ENCODE measurements at regions not wholly inside any gene's neighbourhood (a gene's known extent, or its start where the extent isn't known, plus 50 kb on each side); places are given as distances from the start of the nearest gene placed in this dataset.
A peak's percentile ranks its signal among the peaks of the same experiment; 100 is the strongest.

GRCh38 chr3:84439476-84439875 lies 519.3 kb upstream of the CADM2 start:
- DNase-seq (ENCODE audit: low spot score) = no peak

DNA sequence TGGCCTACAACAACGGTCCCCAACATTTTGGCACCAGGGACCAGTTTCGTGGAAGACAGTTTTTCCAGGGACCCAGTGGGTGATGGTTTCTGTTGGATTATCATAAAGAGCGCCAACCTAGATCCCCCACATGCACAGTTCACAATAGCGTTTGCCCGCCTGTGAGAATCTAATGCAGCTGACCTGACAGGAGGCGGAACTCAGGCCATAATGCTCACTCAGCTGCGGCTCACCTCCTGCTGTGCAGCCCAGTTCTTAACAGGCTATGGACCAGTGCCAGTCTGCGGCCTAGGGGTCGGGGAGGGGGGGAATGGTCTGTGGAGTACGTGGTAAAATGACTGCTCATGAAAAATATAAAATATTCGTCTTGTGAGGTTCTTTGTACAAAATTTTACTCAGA lies 518.5 kb upstream of the CADM2 start:
- DNase-seq (ENCODE audit: low spot score) = no peak

- no peak for DNase-seq (ENCODE audit: low spot score)
Measured at GRCh38 chr3:84442533-84442932, 516.3 kb upstream of the CADM2 start.

DNA sequence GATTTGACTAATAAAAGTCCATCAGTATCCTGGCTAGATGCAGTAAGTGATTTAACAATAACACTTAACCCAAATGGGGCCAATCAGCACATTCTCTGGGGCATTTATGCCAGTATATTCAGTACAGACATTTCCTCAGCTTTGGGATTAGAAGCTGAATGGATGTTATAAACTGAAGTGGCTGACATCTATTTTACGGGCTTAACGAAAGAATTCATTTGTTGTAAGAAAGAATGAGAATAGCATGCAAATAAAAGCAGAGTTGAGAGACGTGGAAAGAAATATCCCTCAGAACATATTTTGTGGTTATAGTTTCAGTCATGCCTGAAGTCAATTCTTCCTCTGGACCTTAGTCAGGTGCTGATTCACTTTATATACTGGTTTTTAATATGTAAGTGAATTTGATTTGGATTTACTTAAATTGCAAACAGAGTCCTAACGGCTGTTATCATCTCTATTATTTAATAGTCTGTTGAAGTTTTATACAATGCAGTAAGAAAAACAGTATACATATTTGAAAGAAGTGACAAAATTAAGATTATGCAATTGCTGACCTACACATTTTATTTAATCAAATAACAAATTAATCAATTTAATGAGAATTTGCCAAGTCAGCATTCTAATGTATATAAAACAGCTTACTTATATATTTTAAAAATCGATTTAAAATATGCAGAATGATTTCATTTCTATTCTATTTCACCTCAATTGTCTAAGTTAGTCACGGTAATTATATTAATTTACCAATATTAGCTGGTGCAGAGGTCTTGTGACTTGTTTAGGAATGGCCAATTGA lies 513.9 kb upstream of the CADM2 start:
- DNase-seq (ENCODE audit: low spot score) = no peak

GRCh38 chr3:84487296-84487695 lies 471.5 kb upstream of the CADM2 start:
- DNase-seq (ENCODE audit: low spot score) = no peak

GRCh38 chr3:84504761-84505160 lies 454.0 kb upstream of the CADM2 start:
- no peak for DNase-seq (ENCODE audit: low spot score)

DNA sequence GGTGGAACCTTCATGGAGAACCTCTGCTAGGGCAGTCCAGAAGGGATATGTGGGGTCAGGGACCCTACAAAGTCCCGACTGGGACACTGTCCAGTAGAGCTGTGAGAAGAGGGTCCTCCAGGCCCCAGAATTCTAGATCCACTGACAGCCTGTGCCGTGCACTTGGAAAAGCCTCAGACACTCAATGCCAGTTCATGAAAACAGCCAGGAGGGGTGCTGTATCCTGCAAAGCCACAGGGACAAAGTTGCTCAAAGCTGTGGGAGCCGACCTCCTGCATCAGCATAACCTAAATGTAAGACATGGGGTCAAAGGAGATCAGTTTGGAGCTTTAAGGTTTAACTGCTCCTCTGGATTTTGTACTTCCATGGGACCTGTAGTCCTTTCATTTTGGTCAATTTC lies 448.8 kb upstream of the CADM2 start:
- no peak for DNase-seq (ENCODE audit: low spot score)

GRCh38 chr3:84522893-84523292 lies 435.9 kb upstream of the CADM2 start:
- DNase-seq (ENCODE audit: low spot score) = no peak

GRCh38 chr3:84536916-84537315 lies 421.9 kb upstream of the CADM2 start:
- no peak for DNase-seq (ENCODE audit: low spot score)

DNA sequence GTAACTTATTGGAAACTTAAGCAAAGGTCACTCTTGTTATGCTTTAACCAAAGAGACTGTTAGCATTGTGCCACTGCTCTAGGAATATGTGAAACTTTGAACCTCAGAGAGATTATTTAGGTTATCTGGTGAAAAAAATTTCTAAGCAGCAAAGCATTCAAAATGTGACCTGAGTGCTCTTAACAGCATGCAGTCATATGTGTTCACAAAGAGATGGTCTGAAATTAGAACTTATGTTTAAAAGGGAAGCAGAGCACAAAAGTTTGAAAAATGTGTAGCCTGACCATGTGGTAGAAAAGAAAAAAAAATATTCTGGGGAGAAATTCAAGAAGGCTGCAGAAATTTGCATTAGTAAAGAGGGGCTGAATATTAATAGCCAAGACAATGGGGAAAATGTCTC lies 420.2 kb upstream of the CADM2 start:
- no peak for DNase-seq (ENCODE audit: low spot score)

DNA sequence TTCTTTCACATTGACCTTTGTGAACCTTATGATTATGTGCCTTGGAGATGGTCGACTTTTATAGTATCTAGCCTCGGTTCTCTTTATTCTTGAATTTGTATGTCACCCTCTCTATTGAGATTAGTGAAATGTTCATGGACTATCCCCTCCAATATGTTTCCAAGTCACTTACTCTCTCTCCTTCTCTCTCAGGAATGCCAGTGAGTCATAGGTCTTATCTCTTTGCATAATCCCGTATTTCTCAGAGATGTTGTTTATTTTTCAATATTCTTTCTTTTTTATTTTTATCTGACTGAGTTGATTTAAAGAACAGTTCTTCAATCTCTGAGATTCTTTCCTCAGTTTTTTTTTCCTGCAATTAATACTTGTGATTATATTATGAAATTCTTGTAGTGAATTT lies 411.6 kb upstream of the CADM2 start:
- no peak for DNase-seq (ENCODE audit: low spot score)

- peak; percentile 42 for DNase-seq (ENCODE audit: low spot score)
Measured at GRCh38 chr3:84547971-84548970, 410.5 kb upstream of the CADM2 start.

DNA sequence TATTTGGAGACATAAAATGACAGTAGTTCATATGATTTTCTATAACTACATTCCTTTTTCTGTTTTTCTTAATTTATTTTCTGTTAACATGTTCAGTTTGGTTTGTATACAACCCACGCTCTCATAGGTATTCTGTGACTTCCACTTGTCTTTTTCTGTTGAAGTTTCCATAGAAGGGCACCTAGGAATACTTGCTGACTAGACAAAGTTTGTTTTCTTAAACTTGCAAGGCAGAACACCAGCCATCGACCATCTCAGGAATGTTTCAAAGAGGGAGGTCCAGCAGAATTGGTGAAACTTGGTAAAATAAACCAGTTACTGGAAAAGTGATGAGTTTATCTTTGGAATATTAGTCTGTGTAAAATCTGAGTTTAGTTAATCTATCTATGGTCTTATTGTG lies 403.2 kb upstream of the CADM2 start:
- no peak for DNase-seq (ENCODE audit: low spot score)

DNA sequence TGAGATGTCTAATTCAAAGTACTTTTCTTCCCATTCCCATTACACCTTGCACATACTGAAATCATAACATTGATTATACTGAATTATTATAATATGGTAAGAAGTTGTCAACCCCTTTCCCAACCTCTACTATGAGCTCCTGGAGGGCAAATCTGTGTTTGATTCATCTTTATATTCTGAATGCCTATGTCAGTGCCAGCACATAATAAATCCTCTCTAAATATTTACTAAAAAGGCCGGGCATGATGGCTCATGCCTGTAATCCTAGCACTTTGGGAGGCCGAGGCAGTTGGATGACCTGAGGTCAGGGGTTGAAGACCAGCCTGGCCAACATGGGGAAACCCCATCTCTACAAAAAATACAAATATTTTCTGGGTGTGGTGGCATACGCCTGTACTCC lies 392.5 kb upstream of the CADM2 start:
- DNase-seq (ENCODE audit: low spot score) = no peak

- no peak for DNase-seq (ENCODE audit: low spot score)
Measured at GRCh38 chr3:84567796-84568195, 391.0 kb upstream of the CADM2 start.

DNA sequence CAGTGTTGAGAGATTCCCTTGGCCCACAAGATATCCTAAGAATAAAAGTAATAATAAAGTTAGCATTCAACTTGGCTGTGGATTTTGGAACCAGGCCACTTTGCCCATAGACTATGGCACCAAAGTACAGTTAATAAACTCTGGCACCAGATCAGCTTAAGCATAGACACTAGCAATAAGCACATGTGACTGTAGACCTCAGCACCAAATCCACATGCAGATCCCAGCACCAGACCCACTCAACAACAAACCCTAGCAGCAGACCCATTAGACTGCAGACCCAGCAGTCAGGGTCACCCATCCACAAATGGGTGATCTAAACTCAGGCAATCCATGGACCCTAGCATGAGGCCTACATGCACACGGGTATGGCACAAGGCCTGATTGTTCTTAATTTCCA lies 384.8 kb upstream of the CADM2 start:
- no peak for DNase-seq (ENCODE audit: low spot score)

GRCh38 chr3:84586427-84586826 lies 372.4 kb upstream of the CADM2 start:
- no peak for DNase-seq (ENCODE audit: low spot score)

DNA sequence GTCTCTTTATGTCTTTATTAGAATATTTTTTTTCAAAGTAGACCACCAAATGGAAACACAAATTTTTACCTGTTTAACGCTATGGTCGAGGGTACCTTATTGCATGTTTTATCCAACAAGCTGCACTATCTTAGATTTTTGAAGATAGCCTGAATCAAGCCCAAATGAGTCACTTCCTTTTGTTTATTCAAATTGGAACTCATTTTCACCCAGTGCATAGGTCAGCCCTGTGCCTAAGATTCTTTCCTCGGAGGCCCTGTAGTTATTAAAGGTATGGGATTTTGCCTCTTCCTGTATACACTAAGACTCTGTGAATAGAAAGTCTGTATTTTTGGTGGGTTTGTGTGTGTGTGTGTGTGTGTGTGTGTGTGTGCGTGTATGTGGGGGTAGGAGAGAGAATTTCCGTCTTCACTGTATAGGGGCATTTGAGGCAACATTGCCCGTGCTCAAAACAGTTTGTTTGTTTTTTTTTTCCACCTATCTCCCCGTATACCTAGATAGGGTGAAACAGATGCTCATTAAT lies 358.0 kb upstream of the CADM2 start:
- no peak for DNase-seq (ENCODE audit: low spot score)

GRCh38 chr3:84601303-84601702 lies 357.5 kb upstream of the CADM2 start:
- DNase-seq (ENCODE audit: low spot score) = no peak

DNA sequence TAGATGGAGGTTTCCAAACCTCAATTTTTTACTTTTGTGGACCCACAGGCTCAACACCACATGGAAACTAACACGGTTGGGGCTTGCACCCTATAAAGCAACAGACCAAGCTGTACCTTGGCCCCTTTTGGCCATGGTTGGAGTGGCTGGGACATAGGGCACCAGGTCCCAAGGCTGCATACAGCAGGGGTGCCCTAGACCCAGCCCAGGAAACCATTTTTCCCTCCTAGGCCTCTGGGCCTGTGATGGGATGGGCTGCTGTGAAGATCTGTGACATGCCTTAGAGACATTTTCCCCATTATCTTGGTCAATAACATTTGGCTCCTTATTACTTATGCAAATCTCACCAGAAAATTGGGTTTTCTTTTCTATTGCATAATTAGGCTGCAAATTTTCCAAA lies 337.0 kb upstream of the CADM2 start:
- no peak for DNase-seq (ENCODE audit: low spot score)

- DNase-seq (ENCODE audit: low spot score) = no peak
Measured at GRCh38 chr3:84634668-84635067, 324.1 kb upstream of the CADM2 start.

DNA sequence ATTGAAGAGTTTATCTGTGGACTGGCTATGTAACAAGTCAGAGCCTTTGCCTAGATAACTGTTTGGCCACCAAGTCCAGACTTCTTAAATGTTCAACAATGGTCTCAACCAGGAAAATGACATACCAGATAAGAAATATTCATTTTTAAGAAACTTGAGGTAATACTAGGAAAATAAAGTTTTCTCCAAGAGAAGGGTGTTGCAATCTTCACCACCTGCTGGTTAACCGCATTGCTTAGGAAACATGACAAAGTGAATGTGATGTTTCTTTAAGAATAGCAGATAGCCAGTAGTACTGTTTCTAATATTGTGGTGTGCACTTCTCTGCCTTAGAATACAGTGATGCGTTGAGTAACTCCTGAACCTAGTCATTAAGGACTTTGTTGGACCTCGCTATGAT lies 321.5 kb upstream of the CADM2 start:
- DNase-seq (ENCODE audit: low spot score) = no peak

DNA sequence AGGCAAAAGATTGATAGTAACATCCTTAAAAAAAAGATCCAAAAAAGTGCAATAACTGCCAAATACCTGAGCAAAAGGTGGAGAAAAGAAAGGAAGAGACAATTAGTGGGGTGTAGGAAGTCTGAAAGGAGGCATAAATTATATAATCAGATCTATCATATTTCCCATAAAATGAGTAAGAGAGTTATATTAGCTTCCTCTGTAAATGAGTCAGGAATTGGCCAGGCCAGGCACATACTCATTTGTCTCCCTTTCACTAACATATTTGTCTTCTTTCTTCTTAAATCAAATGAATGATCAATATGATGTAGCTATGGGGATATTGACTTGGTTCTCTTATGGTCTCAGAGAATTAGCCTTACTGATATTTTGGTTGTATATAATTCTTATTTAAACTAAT lies 292.3 kb upstream of the CADM2 start:
- DNase-seq (ENCODE audit: low spot score) = peak; percentile 63
